ENCODE measurements at regions not wholly inside any gene's neighbourhood (a gene's known extent, or its start where the extent isn't known, plus 50 kb on each side); places are given as distances from the start of the nearest gene placed in this dataset.

GRCh38 chr14:101174522-101174838 lies 271.0 kb upstream of the RTL1 start:
- Histone ChIP-seq H2AFZ (ENCODE audit: low read depth, low read length, poor library complexity, severe bottlenecking) (no peak overlapping the region), H3K27me3 (ENCODE audit: insufficient read depth, low read length) (no peaks in the 10 kb centered on the region), H3K9ac (ENCODE audit: low read length) (no peak overlapping the region), H3K36me3 (ENCODE audit: control insufficient read depth in 1 of 2, insufficient read depth in 2 of 2, low read length in 2 of 2) (no peaks in the 10 kb centered on the region), H3K4me2 (ENCODE audit: low read length) (no peak overlapping the region), H3K9me2 (ENCODE audit: insufficient read depth) (no peaks in the 10 kb centered on the region), H4K20me1 (ENCODE audit: insufficient read depth) (no peaks in the 10 kb centered on the region), H3K79me2 (ENCODE audit: insufficient read depth, low read length) (no peaks in the 10 kb centered on the region), H3K9me3 (ENCODE audit: control insufficient read depth in 1 of 2, insufficient read depth in 1 of 2, low read depth in 1 of 2, low read length in 2 of 2) (no peaks in the 10 kb centered on the region), H3K27ac (ENCODE audit: low read depth, low read length) (no peak overlapping the region), H3K4me1 (ENCODE audit: control insufficient read depth in 1 of 2, insufficient read depth in 2 of 2, low read length in 2 of 2) (no peaks in the 10 kb centered on the region), H3K4me3 (replicated peaks in 1 of 2; ENCODE audit: low read depth in 1 of 2, low read length in 2 of 2) (no peak overlapping the region)
- TF ChIP-seq SP1 (IDR thresholded peaks at IDR 0.05; ENCODE audit: low read depth) (no peak), CBX3 (IDR thresholded peaks at IDR 0.05; ENCODE audit: low read depth) (no peak), ZBTB33 (IDR thresholded peaks at IDR 0.05; ENCODE audit: extremely low read depth, insufficient replicate concordance, low read length) (no peak), SRF (IDR thresholded peaks at IDR 0.05; ENCODE audit: low read depth) (no peak), ELF1 (IDR thresholded peaks at IDR 0.05; ENCODE audit: borderline replicate concordance, low read depth) (no peak), TCF7L2 (IDR thresholded peaks at IDR 0.05; ENCODE audit: borderline replicate concordance, extremely low read depth, insufficient read depth, insufficient read length) (no peak), RAD21 (IDR thresholded peaks at IDR 0.05; ENCODE audit: low read depth) (no peak), REST (IDR thresholded peaks at IDR 0.05; ENCODE audit: low read depth) (no peak), ATF3 (IDR thresholded peaks at IDR 0.05) (no peak), MAX (IDR thresholded peaks at IDR 0.05) (no peak), YY1 (IDR thresholded peaks at IDR 0.05; ENCODE audit: extremely low read depth, insufficient replicate concordance, low read depth, low read length) (no peak), EGR1 (IDR thresholded peaks at IDR 0.05; ENCODE audit: low read depth) (no peak), CEBPB (IDR thresholded peaks at IDR 0.05; ENCODE audit: low read depth) (no peak), POLR2A (IDR thresholded peaks at IDR 0.05; ENCODE audit: borderline replicate concordance, extremely low read depth, insufficient read depth, insufficient read length) (no peak), POLR2AphosphoS5 (IDR thresholded peaks at IDR 0.05; ENCODE audit: low read depth, low read length) (no peak)
- intact Hi-C loops (cut with micrococcal nuclease): no loop called here
- RAD21 ChIA-PET (ENCODE audit: low non-redundant PET in 1 of 2, low total read pairs in 2 of 2, uncharacterized antibody in 2 of 2, unreplicated experiment in 2 of 2): no interaction called here
- ATAC-seq (no peak), DNase-seq (ENCODE audit: low read depth, low spot score) (no peak)
- CTCF ChIA-PET: no interaction called here
- POLR2A ChIA-PET: no interaction called here
- no TSS peak for BruUV-seq (replicated peaks)
